WTC11 (cell line): ENCODE measurements at regions not wholly inside any gene's neighbourhood (a gene's known extent, or its start where the extent isn't known, plus 50 kb on each side); places are given as distances from the start of the nearest gene placed in this dataset.

ENCODE experiments used
- ATAC-seq: fragments of 200-7000 bp; cut with Tn5 transposase; 2 replicates; pipeline ENCODE4 v1.10.0; 2021; ENCODE audit warnings: mild to moderate bottlenecking, moderate library complexity
- CTCF ChIA-PET: fragments of 300-600 bp; sonication (Branson Sonifier 250); formaldehyde crosslinking; loops from one replicate; lab custom pipeline; 2021; ENCODE audit warnings: antibody characterized with exemption; lab: Charles Lee
- POLR2A ChIA-PET: fragments of 350-600 bp; sonication (Branson Sonifier 250); formaldehyde crosslinking; loops from one replicate; lab custom pipeline; 2021; ENCODE audit warnings: antibody characterized with exemption; lab: Charles Lee
- DNase-seq: peaks from one replicate; pipeline ENCODE4 v3.0.0; 2021; ENCODE audit warnings: low spot score
- H3K27ac Mint-ChIP-seq: 2 replicates; pipeline ENCODE4 v1.8.0; 2021; ENCODE audit warnings: mixed read lengths
- H3K27me3 Mint-ChIP-seq: 2 replicates; pipeline ENCODE4 v1.8.0; 2021; ENCODE audit warnings: low read depth, mild to moderate bottlenecking, moderate library complexity, mixed read lengths
- H3K36me3 Mint-ChIP-seq: 2 replicates; pipeline ENCODE4 v1.8.0; 2021; ENCODE audit warnings: mixed read lengths
- H3K4me1 Mint-ChIP-seq: 2 replicates; pipeline ENCODE4 v1.8.0; 2022; ENCODE audit warnings: mixed read lengths
- H3K4me3 Mint-ChIP-seq: 2 replicates; pipeline ENCODE4 v1.8.0; 2021; ENCODE audit warnings: mild to moderate bottlenecking, moderate library complexity, mixed read lengths
- H3K9me3 Mint-ChIP-seq: 2 replicates; pipeline ENCODE4 v1.8.0; 2021; ENCODE audit warnings: mixed read lengths
- AR ChIP-seq: fragments of 250-450 bp; sonication (Bioruptor Pico); IDR thresholded peaks from 2 replicates; pipeline ENCODE4 v1.9.0; 2021; ENCODE audit warnings: mild to moderate bottlenecking
- ATF1 ChIP-seq: sonication (generic); formaldehyde crosslinking; IDR thresholded peaks from 2 replicates; pipeline ENCODE4 v1.8.1; 2023; ENCODE audit warnings: mild to moderate bottlenecking, moderate library complexity, missing genetic modification reagents
- ATF6 ChIP-seq: sonication (generic); formaldehyde crosslinking; IDR thresholded peaks from 2 replicates; pipeline ENCODE4 v1.8.1; 2023; ENCODE audit warnings: mild to moderate bottlenecking, missing genetic modification reagents
- E2F4 ChIP-seq: sonication (generic); formaldehyde crosslinking; IDR thresholded peaks from 2 replicates; pipeline ENCODE4 v1.8.1; 2022; ENCODE audit warnings: low read depth, mild to moderate bottlenecking, moderate library complexity, missing genetic modification reagents, borderline replicate concordance
- FOXP1 ChIP-seq: sonication (generic); formaldehyde crosslinking; IDR thresholded peaks from 2 replicates; pipeline ENCODE4 v1.8.0; 2022; ENCODE audit warnings: missing genetic modification reagents, mild to moderate bottlenecking, moderate library complexity, borderline replicate concordance
- GABPB1 ChIP-seq: sonication (generic); formaldehyde crosslinking; IDR thresholded peaks from 2 replicates; pipeline ENCODE4 v1.8.1; 2023; ENCODE audit warnings: mild to moderate bottlenecking, missing genetic modification reagents
- GTF2I ChIP-seq: fragments of 250-450 bp; sonication (Bioruptor Pico); conservative IDR thresholded peaks from 2 replicates; pipeline ENCODE4 v1.4.0; 2021; ENCODE audit warnings: mild to moderate bottlenecking
- IRF2 ChIP-seq: sonication (generic); formaldehyde crosslinking; IDR thresholded peaks from 2 replicates; pipeline ENCODE4 v1.8.0; 2022; ENCODE audit warnings: low read depth, missing genetic modification reagents, borderline replicate concordance
- OVOL2 ChIP-seq: fragments of 250-450 bp; sonication (Bioruptor Pico); IDR thresholded peaks from 2 replicates; pipeline ENCODE4 v1.9.0; 2021; ENCODE audit warnings: mild to moderate bottlenecking, borderline replicate concordance
- PRRX2 ChIP-seq: fragments of 250-450 bp; sonication (Bioruptor Pico); IDR thresholded peaks from 2 replicates; pipeline ENCODE4 v1.8.0; 2021; ENCODE audit warnings: mild to moderate bottlenecking
- RELA ChIP-seq: sonication (generic); formaldehyde crosslinking; IDR thresholded peaks from 2 replicates; pipeline ENCODE4 v1.8.1; 2022; ENCODE audit warnings: missing genetic modification reagents, mild to moderate bottlenecking, borderline replicate concordance
- SMAD3 ChIP-seq: sonication (generic); formaldehyde crosslinking; IDR thresholded peaks from 2 replicates; pipeline ENCODE4 v1.8.0; 2022; ENCODE audit warnings: missing genetic modification reagents, mild to moderate bottlenecking, borderline replicate concordance
- SP1 ChIP-seq: sonication (generic); formaldehyde crosslinking; conservative IDR thresholded peaks from 2 replicates; pipeline ENCODE4 v1.8.1; 2022; ENCODE audit warnings: missing genetic modification reagents
- TEAD1 ChIP-seq: sonication (generic); formaldehyde crosslinking; IDR thresholded peaks from 2 replicates; pipeline ENCODE4 v1.8.0; 2022; ENCODE audit warnings: mild to moderate bottlenecking, missing genetic modification reagents
- USF1 ChIP-seq: sonication (generic); formaldehyde crosslinking; IDR thresholded peaks from 2 replicates; pipeline ENCODE4 v1.8.0; 2022; ENCODE audit warnings: mild to moderate bottlenecking, missing genetic modification reagents
- ZNF232 ChIP-seq: sonication (generic); formaldehyde crosslinking; IDR thresholded peaks from 2 replicates; pipeline ENCODE4 v1.8.0; 2022; ENCODE audit warnings: mild to moderate bottlenecking, missing genetic modification reagents
- ZNF532 ChIP-seq: fragments of 250-450 bp; sonication (Bioruptor Pico); IDR thresholded peaks from 2 replicates; pipeline ENCODE4 v1.9.0; 2021; ENCODE audit warnings: mild to moderate bottlenecking, borderline replicate concordance
- TF ChIP-seq, protein P1 (sequence below): sonication (generic); formaldehyde crosslinking; IDR thresholded peaks from 2 replicates; pipeline ENCODE4 v1.8.1; 2022; ENCODE audit warnings: missing genetic modification reagents, borderline replicate concordance
- TF ChIP-seq, protein P2 (sequence below): fragments of 250-450 bp; sonication (Bioruptor Pico); IDR thresholded peaks from 2 replicates; pipeline ENCODE4 v1.8.0; 2021; ENCODE audit warnings: mild to moderate bottlenecking
- TF ChIP-seq, protein P3 (sequence below): sonication (generic); formaldehyde crosslinking; conservative IDR thresholded peaks from 2 replicates; pipeline ENCODE4 v1.8.1; 2023; ENCODE audit warnings: mild to moderate bottlenecking, low read depth, missing genetic modification reagents, moderate library complexity

DNA sequence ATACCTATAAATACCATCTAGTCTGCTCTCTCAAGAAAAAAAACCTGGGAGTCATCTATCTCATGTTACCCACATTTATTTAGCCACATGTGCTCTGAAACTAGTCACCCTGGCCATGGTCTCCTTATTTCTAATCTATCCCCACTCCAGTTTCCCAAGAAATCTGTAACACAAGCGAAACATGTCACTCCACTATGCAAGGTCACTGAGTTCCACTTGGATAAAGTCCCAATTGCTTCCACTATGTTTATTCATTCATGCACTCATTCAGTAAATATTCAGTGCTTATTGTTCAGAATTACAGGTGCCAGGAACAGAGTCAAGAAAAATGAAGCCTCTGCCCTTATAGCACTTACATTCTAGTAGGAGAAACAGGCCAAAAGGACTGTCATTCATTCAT lies 369.4 kb upstream of the CYRIA start (continued):
- TF ChIP-seq ZNF532 (CRISPR knock-in tag) (no peak), ZNF232 (CRISPR knock-in tag) (no peak), RELA (CRISPR knock-in tag) (no peak), E2F4 (CRISPR knock-in tag) (no peak), SMAD3 (CRISPR knock-in tag) (no peak)

DNA sequence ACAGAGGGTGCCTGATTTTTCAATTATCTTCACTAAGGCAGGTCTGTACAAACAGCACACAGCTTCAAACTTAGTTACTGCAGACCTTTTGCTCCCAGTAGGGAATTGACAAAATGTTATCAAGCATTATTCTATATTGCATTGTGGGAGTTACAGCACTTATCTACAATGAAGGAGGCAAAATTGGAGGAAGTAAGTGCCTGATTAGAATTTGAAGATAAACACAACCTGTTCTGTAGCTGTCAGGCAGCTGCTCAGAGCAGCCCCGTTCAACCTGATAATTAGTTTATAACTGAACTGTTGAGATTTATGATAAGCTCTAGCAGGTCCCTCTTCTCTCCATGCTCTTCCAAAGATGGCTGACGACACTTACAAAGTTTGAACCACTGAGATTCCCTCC lies 364.4 kb upstream of the CYRIA start:
- Mint-ChIP-seq H3K9me3 (peaks cover 17% of the 10 kb centered on the region; the same call in 1 of the 2 replicates), H3K27me3 (no peaks in the 10 kb centered on the region), H3K4me1 (peaks cover 6% of the 10 kb centered on the region), H3K4me3 (no peak overlapping the region), H3K36me3 (no peaks in the 10 kb centered on the region), H3K27ac (no peak overlapping the region)
- ATAC-seq (no peak), DNase-seq (no peak)
- CTCF ChIA-PET = no interaction called here
- POLR2A ChIA-PET = no interaction called here
- TF ChIP-seq FOXP1 = no peak
- TF ChIP-seq TEAD1 (CRISPR knock-in tag) = no peak
- no peak for TF ChIP-seq USF1 (CRISPR knock-in tag)
- TF ChIP-seq AR (CRISPR knock-in tag) = no peak
- no peak for TF ChIP-seq IRF2 (CRISPR knock-in tag)
- no peak for TF ChIP-seq ATF1 (CRISPR knock-in tag)
- TF ChIP-seq GABPB1 = no peak
- TF ChIP-seq, protein P1, sequence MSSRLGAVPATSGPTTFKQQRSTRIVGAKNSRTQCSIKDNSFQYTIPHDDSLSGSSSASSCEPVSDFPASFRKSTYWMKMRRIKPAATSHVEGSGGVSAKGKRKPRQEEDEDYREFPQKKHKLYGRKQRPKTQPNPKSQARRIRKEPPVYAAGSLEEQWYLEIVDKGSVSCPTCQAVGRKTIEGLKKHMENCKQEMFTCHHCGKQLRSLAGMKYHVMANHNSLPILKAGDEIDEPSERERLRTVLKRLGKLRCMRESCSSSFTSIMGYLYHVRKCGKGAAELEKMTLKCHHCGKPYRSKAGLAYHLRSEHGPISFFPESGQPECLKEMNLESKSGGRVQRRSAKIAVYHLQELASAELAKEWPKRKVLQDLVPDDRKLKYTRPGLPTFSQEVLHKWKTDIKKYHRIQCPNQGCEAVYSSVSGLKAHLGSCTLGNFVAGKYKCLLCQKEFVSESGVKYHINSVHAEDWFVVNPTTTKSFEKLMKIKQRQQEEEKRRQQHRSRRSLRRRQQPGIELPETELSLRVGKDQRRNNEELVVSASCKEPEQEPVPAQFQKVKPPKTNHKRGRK (CRISPR knock-in tag) = no peak
- TF ChIP-seq, protein P2, sequence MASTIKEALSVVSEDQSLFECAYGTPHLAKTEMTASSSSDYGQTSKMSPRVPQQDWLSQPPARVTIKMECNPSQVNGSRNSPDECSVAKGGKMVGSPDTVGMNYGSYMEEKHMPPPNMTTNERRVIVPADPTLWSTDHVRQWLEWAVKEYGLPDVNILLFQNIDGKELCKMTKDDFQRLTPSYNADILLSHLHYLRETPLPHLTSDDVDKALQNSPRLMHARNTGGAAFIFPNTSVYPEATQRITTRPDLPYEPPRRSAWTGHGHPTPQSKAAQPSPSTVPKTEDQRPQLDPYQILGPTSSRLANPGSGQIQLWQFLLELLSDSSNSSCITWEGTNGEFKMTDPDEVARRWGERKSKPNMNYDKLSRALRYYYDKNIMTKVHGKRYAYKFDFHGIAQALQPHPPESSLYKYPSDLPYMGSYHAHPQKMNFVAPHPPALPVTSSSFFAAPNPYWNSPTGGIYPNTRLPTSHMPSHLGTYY = no peak
- TF ChIP-seq, protein P3, sequence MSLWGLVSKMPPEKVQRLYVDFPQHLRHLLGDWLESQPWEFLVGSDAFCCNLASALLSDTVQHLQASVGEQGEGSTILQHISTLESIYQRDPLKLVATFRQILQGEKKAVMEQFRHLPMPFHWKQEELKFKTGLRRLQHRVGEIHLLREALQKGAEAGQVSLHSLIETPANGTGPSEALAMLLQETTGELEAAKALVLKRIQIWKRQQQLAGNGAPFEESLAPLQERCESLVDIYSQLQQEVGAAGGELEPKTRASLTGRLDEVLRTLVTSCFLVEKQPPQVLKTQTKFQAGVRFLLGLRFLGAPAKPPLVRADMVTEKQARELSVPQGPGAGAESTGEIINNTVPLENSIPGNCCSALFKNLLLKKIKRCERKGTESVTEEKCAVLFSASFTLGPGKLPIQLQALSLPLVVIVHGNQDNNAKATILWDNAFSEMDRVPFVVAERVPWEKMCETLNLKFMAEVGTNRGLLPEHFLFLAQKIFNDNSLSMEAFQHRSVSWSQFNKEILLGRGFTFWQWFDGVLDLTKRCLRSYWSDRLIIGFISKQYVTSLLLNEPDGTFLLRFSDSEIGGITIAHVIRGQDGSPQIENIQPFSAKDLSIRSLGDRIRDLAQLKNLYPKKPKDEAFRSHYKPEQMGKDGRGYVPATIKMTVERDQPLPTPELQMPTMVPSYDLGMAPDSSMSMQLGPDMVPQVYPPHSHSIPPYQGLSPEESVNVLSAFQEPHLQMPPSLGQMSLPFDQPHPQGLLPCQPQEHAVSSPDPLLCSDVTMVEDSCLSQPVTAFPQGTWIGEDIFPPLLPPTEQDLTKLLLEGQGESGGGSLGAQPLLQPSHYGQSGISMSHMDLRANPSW (CRISPR knock-in tag) = no peak
- TF ChIP-seq SP1 = no peak
- no peak for TF ChIP-seq GTF2I (CRISPR knock-in tag)
- TF ChIP-seq ATF6 (CRISPR knock-in tag) = no peak
- no peak for TF ChIP-seq RELA (CRISPR knock-in tag)
- no peak for TF ChIP-seq OVOL2 (CRISPR knock-in tag)
- TF ChIP-seq PRRX2 = no peak
